IPS-18a (cell line): ENCODE measurements at regions not wholly inside any gene's neighbourhood (a gene's known extent, or its start where the extent isn't known, plus 50 kb on each side); places are given as distances from the start of the nearest gene placed in this dataset.

ENCODE experiments used
- H3K27ac ChIP-seq: one replicate; pipeline ENCODE4 v1.5.1; 2013; ENCODE audit warnings: low read length
- H3K27me3 ChIP-seq: one replicate; pipeline ENCODE4 v1.6.1; 2013; ENCODE audit warnings: mild to moderate bottlenecking, low read length; ENCODE audit not compliant: control insufficient read depth, insufficient read depth
- H3K36me3 ChIP-seq: one replicate; pipeline ENCODE4 v1.6.1; 2013; ENCODE audit warnings: low read depth, low read length; ENCODE audit not compliant: control insufficient read depth
- H3K4me1 ChIP-seq: one replicate; pipeline ENCODE4 v1.6.1; 2013; ENCODE audit warnings: low read depth, low read length; ENCODE audit not compliant: control insufficient read depth
- H3K4me3 ChIP-seq: one replicate; pipeline ENCODE4 v1.5.1; 2013; ENCODE audit warnings: low read length
- H3K9ac ChIP-seq: one replicate; pipeline ENCODE4 v1.6.1; 2013; ENCODE audit warnings: mild to moderate bottlenecking, low read length, moderate library complexity
- H3K9me3 ChIP-seq: one replicate; pipeline ENCODE4 v1.6.1; 2013; ENCODE audit warnings: low read depth, low read length; ENCODE audit not compliant: control insufficient read depth

DNA sequence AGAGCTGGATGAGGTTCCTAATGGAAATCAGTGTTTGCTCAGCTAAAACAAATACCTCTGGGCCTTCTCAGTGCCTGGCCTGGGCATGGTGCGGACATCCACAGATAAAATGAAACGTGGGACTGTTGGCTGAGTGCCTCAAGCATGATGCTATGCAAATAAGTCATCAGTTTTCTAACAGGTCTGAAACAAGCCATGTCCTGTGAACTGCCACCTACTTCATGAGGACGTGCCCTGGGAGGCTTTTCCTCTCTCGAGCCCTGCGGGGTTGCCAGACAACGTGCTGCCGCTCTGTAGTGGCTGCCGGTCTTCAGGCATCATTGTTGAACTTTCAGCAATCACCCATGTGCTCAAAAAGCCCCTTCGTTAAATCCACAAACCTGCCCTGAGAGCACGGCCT is 240.4 kb upstream of the IRX2 start:
- no peaks in the 10 kb centered on the region for H3K9me3 ChIP-seq
- H3K36me3 ChIP-seq: no peaks in the 10 kb centered on the region
- H3K4me3 ChIP-seq: no peak overlapping the region
- no peak overlapping the region for H3K9ac ChIP-seq
- no peak overlapping the region for H3K27ac ChIP-seq
- no peaks in the 10 kb centered on the region for H3K27me3 ChIP-seq
- no peaks in the 10 kb centered on the region for H3K4me1 ChIP-seq

- no peaks in the 10 kb centered on the region for H3K9me3 ChIP-seq
- no peaks in the 10 kb centered on the region for H3K4me1 ChIP-seq
- no peak overlapping the region for H3K4me3 ChIP-seq
- H3K36me3 ChIP-seq: no peaks in the 10 kb centered on the region
- H3K9ac ChIP-seq: no peak overlapping the region
- no peak overlapping the region for H3K27ac ChIP-seq
- no peaks in the 10 kb centered on the region for H3K27me3 ChIP-seq
Observed at GRCh38 chr5:2989517-2989916, 238.0 kb upstream of the IRX2 start.

GRCh38 chr5:2986301-2986700 is 234.8 kb upstream of the IRX2 start:
- Histone ChIP-seq H3K36me3 (no peaks in the 10 kb centered on the region), H3K4me1 (no peaks in the 10 kb centered on the region), H3K27me3 (no peaks in the 10 kb centered on the region), H3K27ac (no peak overlapping the region), H3K9ac (no peak overlapping the region), H3K4me3 (no peak overlapping the region), H3K9me3 (no peaks in the 10 kb centered on the region)

- no peaks in the 10 kb centered on the region for H3K9me3 ChIP-seq
- no peak overlapping the region for H3K27ac ChIP-seq
- H3K4me1 ChIP-seq: no peaks in the 10 kb centered on the region
- no peak overlapping the region for H3K9ac ChIP-seq
- no peaks in the 10 kb centered on the region for H3K36me3 ChIP-seq
- H3K4me3 ChIP-seq: no peak overlapping the region
- H3K27me3 ChIP-seq: no peaks in the 10 kb centered on the region
Observed at GRCh38 chr5:2985718-2986117, 234.2 kb upstream of the IRX2 start.

- Histone ChIP-seq H3K36me3 (no peaks in the 10 kb centered on the region), H3K27me3 (no peaks in the 10 kb centered on the region), H3K9me3 (no peaks in the 10 kb centered on the region), H3K4me1 (no peaks in the 10 kb centered on the region), H3K27ac (no peak overlapping the region), H3K9ac (no peak overlapping the region), H3K4me3 (no peak overlapping the region)
Observed at GRCh38 chr5:2983583-2984300, 232.3 kb upstream of the IRX2 start.

DNA sequence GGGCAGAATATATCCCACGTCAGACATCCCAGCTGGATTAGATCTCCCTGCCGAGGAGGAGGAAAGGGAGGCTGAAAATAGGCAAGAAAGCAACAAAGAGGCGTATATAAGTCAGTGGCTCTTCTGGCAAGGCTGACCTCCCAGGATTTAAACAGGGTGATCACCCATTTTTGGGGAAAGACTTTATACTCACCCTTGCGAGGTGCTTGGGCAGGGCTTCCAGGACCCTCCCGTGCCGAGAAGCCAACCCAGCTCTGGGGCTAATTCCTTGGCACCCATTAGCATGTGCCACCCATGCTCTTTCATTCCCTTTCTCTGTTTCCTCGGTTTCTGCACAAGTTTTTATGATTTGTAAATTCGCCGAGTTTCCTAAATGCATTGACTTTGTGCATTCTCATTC is 230.2 kb upstream of the IRX2 start:
- Histone ChIP-seq H3K27me3 (no peaks in the 10 kb centered on the region), H3K9ac (no peak overlapping the region), H3K27ac (no peak overlapping the region)

GRCh38 chr5:2981035-2981434 is 229.6 kb upstream of the IRX2 start:
- H3K27ac ChIP-seq: no peak overlapping the region
- no peaks in the 10 kb centered on the region for H3K4me1 ChIP-seq
- no peaks in the 10 kb centered on the region for H3K27me3 ChIP-seq
- no peak overlapping the region for H3K9ac ChIP-seq
- H3K9me3 ChIP-seq: peaks cover 5% of the 10 kb centered on the region
- H3K36me3 ChIP-seq: no peaks in the 10 kb centered on the region
- H3K4me3 ChIP-seq: no peak overlapping the region

More for the DNA sequence above, 230.2 kb upstream of the IRX2 start:
- Histone ChIP-seq H3K36me3 (no peaks in the 10 kb centered on the region), H3K9me3 (peaks cover under 1% of the 10 kb centered on the region), H3K4me1 (no peaks in the 10 kb centered on the region), H3K4me3 (no peak overlapping the region)

GRCh38 chr5:2960294-2960693 is 208.8 kb upstream of the IRX2 start:
- H3K36me3 ChIP-seq: no peaks in the 10 kb centered on the region
- H3K9me3 ChIP-seq: peaks cover 6% of the 10 kb centered on the region
- H3K4me3 ChIP-seq: no peak overlapping the region
- H3K9ac ChIP-seq: no peak overlapping the region
- no peaks in the 10 kb centered on the region for H3K27me3 ChIP-seq
- no peak overlapping the region for H3K27ac ChIP-seq
- no peaks in the 10 kb centered on the region for H3K4me1 ChIP-seq

DNA sequence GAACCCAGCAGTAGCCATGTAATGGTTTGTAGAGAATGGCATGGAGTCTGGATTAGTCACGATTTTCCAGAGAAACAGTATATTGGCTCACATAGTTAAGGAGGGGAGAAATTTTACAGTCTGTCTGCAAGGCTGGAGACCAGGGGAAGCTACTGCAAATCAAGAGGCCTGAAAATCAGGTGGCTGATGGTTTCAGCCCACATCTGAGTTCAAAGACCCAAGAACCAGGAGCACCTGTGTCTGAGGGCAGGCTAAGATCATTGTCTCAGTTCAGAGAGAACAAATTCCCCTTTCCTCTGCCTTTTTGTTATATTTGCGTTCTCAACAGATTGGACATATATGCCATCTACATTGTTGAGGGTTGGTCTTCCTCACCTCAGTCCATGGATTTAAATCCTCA is 207.5 kb upstream of the IRX2 start:
- Histone ChIP-seq H3K9me3 (peaks cover 6% of the 10 kb centered on the region), H3K4me3 (no peak overlapping the region), H3K36me3 (no peaks in the 10 kb centered on the region), H3K27me3 (no peaks in the 10 kb centered on the region), H3K27ac (no peak overlapping the region), H3K4me1 (no peaks in the 10 kb centered on the region), H3K9ac (no peak overlapping the region)

DNA sequence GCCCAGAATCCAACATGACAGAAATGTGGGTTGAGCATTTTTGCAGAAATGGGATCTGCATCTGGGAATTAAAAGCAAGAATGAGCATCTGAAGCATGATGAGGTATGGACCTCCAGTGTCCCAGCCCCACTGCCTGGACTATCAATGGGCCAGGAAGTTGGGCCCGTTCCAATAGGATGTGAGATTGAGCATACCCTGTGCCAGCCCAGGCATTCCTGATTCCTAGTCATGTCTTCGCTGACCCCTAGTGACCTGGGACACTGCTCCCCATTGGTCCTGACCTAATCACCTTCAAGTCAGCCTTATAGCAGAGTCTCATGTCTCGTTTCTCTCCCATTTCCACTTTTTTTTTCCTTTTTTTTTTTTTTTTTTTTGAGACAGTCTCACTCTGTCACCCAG is 197.4 kb upstream of the IRX2 start:
- H3K9ac ChIP-seq: no peak overlapping the region
- no peaks in the 10 kb centered on the region for H3K4me1 ChIP-seq
- no peak overlapping the region for H3K4me3 ChIP-seq
- H3K9me3 ChIP-seq: no peaks in the 10 kb centered on the region
- no peak overlapping the region for H3K27ac ChIP-seq
- H3K36me3 ChIP-seq: no peaks in the 10 kb centered on the region
- no peaks in the 10 kb centered on the region for H3K27me3 ChIP-seq

- Histone ChIP-seq H3K9ac (no peak overlapping the region), H3K4me3 (no peak overlapping the region), H3K27ac (no peak overlapping the region), H3K4me1 (no peaks in the 10 kb centered on the region), H3K27me3 (no peaks in the 10 kb centered on the region), H3K36me3 (no peaks in the 10 kb centered on the region), H3K9me3 (peaks cover 2% of the 10 kb centered on the region)
Observed at GRCh38 chr5:2946315-2946714, 194.8 kb upstream of the IRX2 start.

DNA sequence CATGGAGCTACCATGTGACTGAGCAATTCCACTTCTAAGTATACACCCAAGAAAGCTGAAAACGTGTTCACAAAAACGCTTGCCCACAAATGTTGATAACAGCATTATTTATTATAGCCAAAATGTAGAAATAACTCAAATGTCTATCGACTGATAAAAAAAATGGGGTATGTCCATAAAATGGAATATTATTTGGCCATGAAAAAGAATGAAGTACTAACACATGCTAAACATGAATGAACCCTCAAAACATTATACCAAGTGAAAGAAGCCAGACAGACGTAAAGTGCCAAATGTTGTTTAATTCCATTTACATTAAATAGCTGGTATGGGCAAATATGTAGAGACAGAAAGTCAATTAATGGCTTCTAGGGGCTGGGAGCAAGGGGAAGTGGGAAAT is 184.9 kb upstream of the IRX2 start:
- Histone ChIP-seq H3K4me1 (no peaks in the 10 kb centered on the region), H3K27me3 (no peaks in the 10 kb centered on the region)

More for the DNA sequence above, 184.9 kb upstream of the IRX2 start:
- Histone ChIP-seq H3K27ac (no peak overlapping the region), H3K4me3 (no peak overlapping the region), H3K9me3 (no peaks in the 10 kb centered on the region), H3K36me3 (no peaks in the 10 kb centered on the region), H3K9ac (no peak overlapping the region)
